NCI-H2081 treated with DMSO at 0.1 percent for 48 hours (cell line): ENCODE measurements at regions not wholly inside any gene's neighbourhood (a gene's known extent, or its start where the extent isn't known, plus 50 kb on each side); places are given as distances from the start of the nearest gene placed in this dataset.

Experiments used
- DNase-seq: peaks from one replicate; lab custom pipeline; 2025; lab: John Stamatoyannopoulos, UW

DNA sequence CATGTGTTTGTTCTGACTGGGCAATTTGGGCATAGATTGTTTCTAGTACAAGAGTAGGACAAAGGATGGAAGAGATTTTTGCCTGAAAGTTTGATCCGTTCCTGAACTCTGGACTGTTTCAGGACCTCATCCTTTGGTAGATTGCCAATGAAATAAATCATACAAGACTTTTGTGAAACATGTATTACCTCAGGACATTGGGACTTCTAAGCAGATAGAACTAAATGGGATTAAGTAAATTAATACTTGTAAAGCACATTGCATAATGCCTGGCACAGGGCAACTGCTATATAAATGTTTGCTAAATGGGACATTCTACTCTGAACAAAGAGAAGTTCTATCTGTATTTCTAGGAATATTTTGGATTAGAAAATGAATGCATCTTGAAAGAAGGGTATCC lies 164.8 kb upstream of the RPS6KA3 start:
- DNase-seq: no peak

DNA sequence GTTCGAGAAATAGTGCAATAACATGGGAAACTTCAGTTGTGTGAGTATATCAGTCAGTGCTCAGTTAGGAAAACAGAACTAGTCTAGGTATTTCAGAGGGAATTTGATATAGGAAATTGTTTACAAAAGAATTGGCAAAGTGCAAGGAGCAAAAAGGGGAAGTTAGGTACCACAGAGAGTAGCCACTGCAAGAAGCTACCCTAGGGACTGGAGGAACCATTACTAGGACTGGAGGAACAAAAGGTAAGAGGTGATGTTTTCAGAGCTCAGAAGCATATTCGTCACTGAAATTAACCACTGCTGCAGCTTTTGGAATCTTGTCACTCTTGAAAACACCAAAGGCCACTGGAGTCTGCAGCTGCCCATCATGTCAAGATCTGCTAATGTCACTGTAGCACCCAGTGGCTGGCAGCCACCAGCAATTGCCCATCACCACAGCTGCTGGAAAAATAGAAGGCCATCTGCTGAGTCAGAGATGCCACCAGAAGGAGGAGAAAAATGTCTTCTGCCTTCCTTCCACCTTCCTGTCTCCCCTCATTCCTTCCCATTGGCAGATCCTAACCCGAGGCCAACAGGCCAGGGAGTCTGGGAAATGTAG lies 160.6 kb upstream of the RPS6KA3 start:
- no peak for DNase-seq

- DNase-seq: no peak
These were observed 155.0 kb upstream of the RPS6KA3 start for GRCh38 chrX:20421697-20422096.

DNA sequence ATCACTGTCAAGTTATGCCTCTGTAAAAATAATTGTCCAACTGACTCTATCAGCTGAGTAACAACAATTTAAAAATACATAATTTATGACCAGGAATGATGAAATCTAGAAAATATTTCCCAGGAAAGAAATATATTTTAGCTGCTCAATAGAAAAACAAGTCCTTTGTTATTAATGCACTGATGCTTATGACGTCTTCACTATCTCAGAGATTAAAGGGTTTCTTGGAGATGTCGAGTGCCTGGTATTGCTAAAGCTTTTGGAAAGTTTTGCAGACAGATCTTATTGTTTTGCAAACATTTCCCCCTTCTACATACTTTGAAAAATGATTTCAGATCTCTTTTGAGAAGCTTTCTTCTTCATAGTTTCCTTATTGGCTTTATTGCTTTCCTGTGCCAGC lies 154.6 kb upstream of the RPS6KA3 start:
- no peak for DNase-seq

- no peak for DNase-seq
These were observed 153.3 kb upstream of the RPS6KA3 start for GRCh38 chrX:20420058-20420457.

GRCh38 chrX:20418379-20419150 lies 151.9 kb upstream of the RPS6KA3 start:
- no peak for DNase-seq

DNA sequence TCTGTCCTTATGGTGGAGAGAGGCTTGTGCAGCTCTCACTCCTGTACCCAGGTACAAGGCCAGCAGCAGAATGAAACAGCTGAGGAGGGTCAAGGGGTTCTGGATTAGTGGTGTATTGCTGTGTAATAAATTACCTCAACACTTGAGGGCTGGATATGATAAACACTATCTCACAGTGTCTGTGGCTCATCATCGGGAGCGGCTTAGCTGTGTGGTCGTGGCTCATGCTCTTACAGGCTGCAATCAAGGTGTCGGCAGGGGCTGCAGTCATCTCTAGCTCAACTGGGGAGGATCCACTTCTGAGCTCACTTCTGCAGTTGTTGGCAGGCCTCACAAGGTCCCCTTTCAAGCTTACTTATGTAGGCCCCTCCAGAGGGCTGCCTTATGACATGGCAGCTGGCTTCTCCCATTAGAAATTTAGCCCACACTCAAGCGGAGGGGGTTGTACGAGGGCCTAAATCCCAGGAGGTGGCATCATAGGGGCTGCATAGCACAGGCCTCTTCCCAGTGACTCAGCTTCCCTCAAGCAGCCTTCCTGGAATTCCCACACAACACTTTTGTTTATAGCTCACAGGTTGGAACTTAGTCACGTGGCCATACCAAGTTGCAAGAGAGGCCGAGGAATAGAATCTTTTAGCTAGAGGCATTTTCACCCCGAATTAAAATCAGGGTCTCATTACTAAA lies 148.2 kb upstream of the RPS6KA3 start:
- DNase-seq: no peak

GRCh38 chrX:20414066-20414465 lies 147.4 kb upstream of the RPS6KA3 start:
- DNase-seq: no peak

DNA sequence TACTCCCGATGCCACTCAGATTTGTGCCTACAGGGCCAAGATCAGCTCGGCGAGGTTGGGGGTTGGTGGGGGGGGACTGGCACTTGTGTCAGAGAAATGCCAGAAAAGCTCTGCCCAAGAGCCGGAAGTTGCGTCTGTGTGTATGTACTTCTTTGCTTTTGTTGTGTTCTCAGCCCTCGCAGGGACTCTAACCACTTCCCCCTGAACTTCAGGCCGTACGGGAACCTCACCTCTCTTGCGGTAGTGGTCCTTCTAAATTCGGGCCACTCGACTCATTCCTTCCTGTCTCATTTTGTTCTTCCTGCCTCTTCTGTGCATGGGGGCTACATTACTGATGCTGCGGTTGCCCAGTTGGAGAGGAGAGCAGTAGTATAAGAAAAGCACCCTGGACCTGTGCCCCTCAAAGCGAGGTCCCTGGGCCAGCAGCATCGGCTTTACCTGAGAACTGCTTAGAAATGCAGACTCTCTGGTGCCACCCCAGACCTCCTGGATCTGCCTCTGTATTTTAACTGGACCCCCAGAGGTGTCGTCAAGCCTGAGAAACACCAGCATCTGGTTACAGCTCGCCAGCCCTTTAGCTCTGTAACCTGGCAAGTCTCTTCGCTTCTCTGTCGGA lies 146.3 kb upstream of the RPS6KA3 start:
- no peak for DNase-seq

DNA sequence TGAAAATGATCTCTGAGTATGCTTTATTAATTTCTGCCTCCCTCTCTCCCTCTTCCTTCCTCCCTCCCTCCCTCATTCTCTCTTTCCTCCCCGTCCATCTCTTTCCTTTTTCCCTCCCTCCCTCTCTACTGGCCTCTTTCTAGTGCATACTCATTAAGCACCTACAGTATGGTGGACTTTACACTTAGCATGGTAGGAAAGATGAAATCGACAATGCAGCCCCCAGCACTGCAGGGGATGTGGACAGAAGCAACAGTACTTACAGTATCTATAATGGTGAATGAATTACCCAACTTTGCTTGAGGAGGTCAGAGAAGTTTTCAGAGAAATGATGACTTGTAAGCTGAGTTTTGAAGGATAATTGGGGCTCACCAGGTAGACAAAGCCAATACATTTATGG lies 143.8 kb upstream of the RPS6KA3 start:
- DNase-seq: no peak

GRCh38 chrX:20409991-20410390 lies 143.3 kb upstream of the RPS6KA3 start:
- no peak for DNase-seq

GRCh38 chrX:20402956-20403355 lies 136.2 kb upstream of the RPS6KA3 start:
- no peak for DNase-seq

GRCh38 chrX:20399728-20400414 lies 133.2 kb upstream of the RPS6KA3 start:
- DNase-seq: no peak

DNA sequence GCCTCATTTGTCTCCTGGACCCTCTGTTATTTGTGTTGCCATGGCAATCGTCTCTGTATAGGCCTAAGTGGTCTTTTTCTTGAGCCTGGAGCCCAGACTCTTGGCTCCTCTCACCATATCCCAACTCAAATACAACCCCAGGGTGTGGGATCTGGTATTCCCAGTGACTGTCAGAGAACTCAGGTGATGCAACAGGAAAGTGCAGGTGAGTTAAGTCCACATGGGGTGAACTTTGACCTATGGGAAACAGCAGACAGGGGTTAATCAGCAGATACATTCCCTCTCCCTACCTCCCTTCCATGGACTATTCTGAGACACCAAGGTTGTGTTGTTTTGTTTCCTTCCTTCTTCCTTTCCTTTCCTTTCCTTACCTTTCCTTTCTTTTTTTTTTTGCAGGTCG lies 130.9 kb upstream of the RPS6KA3 start:
- DNase-seq: no peak

DNA sequence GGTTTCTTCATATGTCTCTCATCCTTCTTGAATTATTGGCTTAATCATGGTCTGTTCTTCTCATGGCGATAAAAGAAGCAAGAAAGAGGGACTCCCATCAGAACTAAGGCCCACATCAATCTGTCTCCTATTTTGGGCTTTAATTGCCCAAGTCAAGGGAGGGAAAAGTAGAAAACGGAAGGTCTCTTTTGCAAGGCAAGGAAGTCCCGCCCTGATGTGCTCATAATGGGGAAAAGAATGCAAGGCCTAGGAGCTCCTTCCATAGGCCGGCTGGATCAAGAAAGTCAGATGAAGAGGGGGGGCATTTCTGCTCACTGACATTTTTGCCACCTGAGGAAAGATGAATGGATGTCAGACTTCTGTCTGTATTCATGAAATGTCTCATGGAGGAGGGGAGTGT lies 127.7 kb upstream of the RPS6KA3 start:
- no peak for DNase-seq

- DNase-seq: no peak
These were observed 127.2 kb upstream of the RPS6KA3 start for GRCh38 chrX:20393944-20394343.

DNA sequence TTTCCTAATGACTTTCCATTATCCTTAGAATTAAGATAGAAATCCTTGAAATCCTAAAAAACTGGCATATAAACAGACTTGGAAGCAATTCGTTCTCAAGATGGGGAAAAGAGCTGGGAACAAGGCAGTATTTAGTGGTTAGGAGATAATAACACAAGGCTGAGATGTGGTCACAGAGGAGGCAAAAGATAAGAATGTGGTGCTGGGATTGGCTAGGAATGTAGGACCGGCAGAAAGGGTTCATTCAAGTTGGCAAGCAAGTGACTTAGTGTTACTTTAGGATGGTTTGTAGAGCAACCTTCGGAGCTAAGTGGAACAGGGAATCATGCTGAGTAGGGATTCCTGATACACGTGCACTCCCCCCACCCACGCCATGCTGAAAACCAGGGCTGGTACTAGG lies 121.9 kb upstream of the RPS6KA3 start:
- DNase-seq: no peak

DNA sequence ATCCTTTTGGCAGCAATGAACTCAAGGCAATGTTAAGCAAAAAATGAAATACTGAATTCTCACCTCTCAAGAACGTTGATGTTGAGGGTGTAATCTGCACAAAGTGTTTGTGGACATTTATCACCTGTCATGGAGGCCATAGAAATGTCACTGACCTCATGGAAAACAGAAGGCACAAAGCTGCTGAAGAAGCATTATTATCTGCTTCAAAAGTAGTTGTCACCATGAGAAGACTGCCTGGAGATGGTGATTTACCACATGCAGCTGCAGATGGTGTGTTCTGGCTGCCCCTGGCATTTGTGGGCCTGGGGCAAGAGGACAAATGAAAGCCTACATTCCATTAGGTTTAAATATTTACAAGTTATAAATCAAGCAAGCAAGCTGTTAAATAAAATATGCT lies 116.8 kb upstream of the RPS6KA3 start:
- no peak for DNase-seq

DNA sequence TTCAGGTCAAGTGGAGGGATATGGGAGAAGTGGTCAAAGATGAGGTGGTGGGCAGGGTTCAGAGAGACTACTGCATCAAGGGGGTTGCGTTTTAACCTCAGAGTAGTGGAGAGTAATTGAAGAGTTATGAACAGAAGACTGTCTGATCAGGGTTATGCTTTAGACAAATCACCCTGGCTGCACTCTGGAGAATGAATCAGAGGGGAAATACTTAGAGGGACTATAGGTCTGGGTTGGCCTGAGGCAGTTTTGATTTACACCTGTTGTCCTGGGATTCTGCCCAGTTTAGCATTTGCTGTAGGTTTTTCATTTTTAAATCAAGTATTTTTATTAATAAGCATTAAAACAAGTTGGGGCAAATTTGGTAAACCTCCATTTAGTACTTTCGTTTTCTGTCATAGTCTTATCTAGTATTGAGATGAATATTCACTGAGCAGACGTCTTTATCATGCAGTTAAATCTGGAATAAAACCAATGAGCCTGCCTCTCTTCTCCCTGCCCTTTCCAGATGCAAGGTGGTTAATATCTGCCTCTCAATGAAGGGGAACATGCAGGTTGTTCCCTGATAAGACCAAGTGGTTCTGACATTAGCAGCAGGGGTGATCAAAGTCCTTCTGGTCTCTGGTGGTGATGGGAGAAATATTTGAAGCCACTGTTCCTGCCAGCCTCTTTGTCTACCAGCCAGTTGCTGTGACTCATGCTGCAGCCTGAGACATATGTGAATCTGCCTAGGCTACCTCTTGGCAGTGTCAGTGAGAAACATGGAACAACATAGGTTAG lies 116.0 kb upstream of the RPS6KA3 start:
- DNase-seq: no peak

DNA sequence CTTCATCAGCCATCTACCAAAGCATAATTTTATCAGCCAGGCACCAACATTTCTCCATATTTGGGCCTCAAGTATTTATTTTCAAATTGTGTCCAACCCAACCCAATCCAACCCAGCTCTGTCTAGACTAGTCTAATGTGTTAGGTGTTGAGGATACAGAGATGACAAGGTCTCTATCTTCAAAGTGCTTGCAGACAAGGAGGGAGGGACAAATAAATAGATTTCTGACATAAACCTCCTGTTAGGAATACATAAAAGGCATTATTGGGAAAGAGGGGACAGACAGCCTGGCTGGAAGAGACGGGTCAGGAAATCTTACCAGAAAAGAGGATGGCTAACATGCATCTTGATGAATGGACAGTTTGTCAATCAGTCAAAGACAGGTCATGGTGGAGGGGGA lies 115.4 kb upstream of the RPS6KA3 start:
- DNase-seq: no peak

DNA sequence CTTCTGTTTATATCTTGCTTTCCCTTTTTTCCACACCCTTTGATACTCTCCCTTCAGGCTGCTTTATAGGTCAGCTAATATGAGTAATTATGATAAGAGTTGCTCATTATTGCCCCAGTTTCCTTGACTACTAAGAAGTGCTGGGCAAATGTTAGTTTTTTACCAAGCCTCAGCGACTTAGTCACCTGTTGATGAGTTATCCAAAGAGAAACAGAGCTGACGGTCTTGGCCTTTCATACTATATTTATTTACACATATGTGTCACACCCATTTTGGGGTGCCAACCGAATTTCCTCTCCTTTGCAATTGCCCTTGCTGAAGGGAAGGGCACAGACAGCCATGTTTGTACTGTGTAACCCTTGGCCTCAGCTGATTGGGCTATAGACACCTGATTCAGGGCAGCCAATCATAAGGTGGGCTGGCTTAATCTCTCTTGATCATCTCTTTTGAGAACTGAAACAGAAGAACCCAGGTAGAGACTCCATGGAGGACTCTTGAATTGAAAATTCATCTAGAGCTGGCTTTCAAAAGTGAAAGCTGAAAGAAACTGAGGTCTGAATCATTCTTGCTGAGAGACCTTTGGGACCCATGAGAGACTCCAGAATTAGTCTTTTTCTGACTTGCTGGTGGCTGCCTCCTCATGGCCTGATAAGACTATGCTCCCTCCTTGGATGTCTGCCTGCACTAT lies 111.7 kb upstream of the RPS6KA3 start:
- no peak for DNase-seq
